Nephron (organoid): ENCODE measurements at regions not wholly inside any gene's neighbourhood (a gene's known extent, or its start where the extent isn't known, plus 50 kb on each side); places are given as distances from the start of the nearest gene placed in this dataset.

ENCODE experiments used
- H3K27ac Mint-ChIP-seq, 3 experiments: 2 replicates each; pipeline ENCODE4 v1.8.0; 2020; ENCODE audit warnings: mixed read lengths in 3 of 3, mild to moderate bottlenecking in 2 of 3, moderate library complexity in 1 of 3
- H3K27me3 Mint-ChIP-seq: 2 replicates; pipeline ENCODE4 v1.8.0; 2021; ENCODE audit warnings: low read depth, mild to moderate bottlenecking, moderate library complexity, mixed read lengths
- H3K36me3 Mint-ChIP-seq: 2 replicates; pipeline ENCODE4 v1.8.0; 2020; ENCODE audit warnings: low read depth, mixed read lengths
- H3K4me1 Mint-ChIP-seq: 2 replicates; pipeline ENCODE4 v1.8.0; 2020; ENCODE audit warnings: mixed read lengths
- H3K4me3 Mint-ChIP-seq, 3 experiments: 2 replicates each; pipeline ENCODE4 v1.8.0; 2020; ENCODE audit warnings: mild to moderate bottlenecking in 3 of 3, mixed read lengths in 3 of 3, moderate library complexity in 2 of 3
- H3K9me3 Mint-ChIP-seq: 2 replicates; pipeline ENCODE4 v1.8.0; 2020; ENCODE audit warnings: mixed read lengths
- CTCF ChIP-seq, 3 experiments: fragments of 200-600 bp; sonication (generic); IDR thresholded peaks; one replicate each; pipeline ENCODE4 v1.5.0; 2021; ENCODE audit warnings: antibody characterized with exemption in 3 of 3; ENCODE audit not compliant: unreplicated experiment in 3 of 3

- Mint-ChIP-seq H3K36me3 (no peaks in the 10 kb centered on the region), H3K4me1 (no peaks in the 10 kb centered on the region), H3K27ac (no peak overlapping the region), H3K4me3 (no peak overlapping the region), H3K27me3 (peaks cover 14% of the 10 kb centered on the region), H3K9me3 (no peaks in the 10 kb centered on the region)
- TF ChIP-seq CTCF (IDR thresholded peaks at IDR 0.05; ENCODE audit: unreplicated experiment in 3 of 3) = no peak
These were observed 599.6 kb upstream of the ADAMTS16 start for GRCh38 chr5:4540375-4541173.

GRCh38 chr5:4541334-4541733 is 598.8 kb upstream of the ADAMTS16 start:
- Mint-ChIP-seq H3K27me3 (peaks cover 14% of the 10 kb centered on the region), H3K4me3 (no peak overlapping the region), H3K9me3 (no peaks in the 10 kb centered on the region), H3K27ac (no peak overlapping the region), H3K4me1 (no peaks in the 10 kb centered on the region), H3K36me3 (no peaks in the 10 kb centered on the region)
- no peak for TF ChIP-seq CTCF (IDR thresholded peaks at IDR 0.05; ENCODE audit: unreplicated experiment in 3 of 3)

- Mint-ChIP-seq H3K27me3 (peaks cover 14% of the 10 kb centered on the region), H3K4me3 (no peak overlapping the region), H3K36me3 (no peaks in the 10 kb centered on the region), H3K4me1 (no peaks in the 10 kb centered on the region), H3K9me3 (no peaks in the 10 kb centered on the region), H3K27ac (no peak overlapping the region)
- no peak for TF ChIP-seq CTCF (IDR thresholded peaks at IDR 0.05; ENCODE audit: unreplicated experiment in 3 of 3)
These were observed 597.9 kb upstream of the ADAMTS16 start for GRCh38 chr5:4542145-4542778.

GRCh38 chr5:4544049-4544670 is 596.0 kb upstream of the ADAMTS16 start:
- Mint-ChIP-seq H3K27ac (no peak overlapping the region), H3K4me3 (no peak overlapping the region), H3K27me3 (peaks cover 21% of the 10 kb centered on the region), H3K9me3 (no peaks in the 10 kb centered on the region), H3K36me3 (no peaks in the 10 kb centered on the region), H3K4me1 (no peaks in the 10 kb centered on the region)
- no peak for TF ChIP-seq CTCF (IDR thresholded peaks at IDR 0.05; ENCODE audit: unreplicated experiment in 3 of 3)

GRCh38 chr5:4547547-4547946 is 592.6 kb upstream of the ADAMTS16 start:
- Mint-ChIP-seq H3K9me3 (peaks cover 2% of the 10 kb centered on the region), H3K27ac (no peak overlapping the region), H3K27me3 (peaks cover 21% of the 10 kb centered on the region), H3K4me1 (peaks cover under 1% of the 10 kb centered on the region), H3K4me3 (no peak overlapping the region), H3K36me3 (no peaks in the 10 kb centered on the region)
- TF ChIP-seq CTCF (IDR thresholded peaks at IDR 0.05; ENCODE audit: unreplicated experiment in 3 of 3) = no peak
